ENCODE measurements at regions not wholly inside any gene's neighbourhood (a gene's known extent, or its start where the extent isn't known, plus 50 kb on each side); places are given as distances from the start of the nearest gene placed in this dataset.

DNA sequence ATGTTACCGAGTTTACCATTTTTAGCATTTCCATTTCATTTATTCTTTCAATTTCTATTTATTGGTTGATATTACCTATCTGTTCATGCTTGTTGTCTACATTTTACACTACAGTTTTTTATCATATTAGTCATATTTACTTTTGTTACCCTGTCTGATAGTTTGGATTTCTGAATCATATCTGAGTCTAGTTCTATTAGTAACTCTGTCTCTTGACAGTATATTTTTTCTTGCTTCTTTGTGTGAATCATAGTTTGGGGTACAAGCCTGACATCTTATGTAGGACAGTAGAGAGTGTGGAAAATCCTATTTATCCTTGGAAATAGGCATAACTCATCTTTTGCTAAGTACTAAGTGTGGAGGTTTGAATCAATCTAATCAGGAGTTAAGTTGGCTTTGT lies 263.9 kb upstream of the SESN3 start:
- Histone ChIP-seq H3K27me3 (no peaks in the 10 kb centered on the region), H3K36me3 (no peaks in the 10 kb centered on the region), H3K4me1 (no peaks in the 10 kb centered on the region), H3K4me3 (no peak overlapping the region), H3K27ac (no peak overlapping the region), H3K9me3 (no peaks in the 10 kb centered on the region)
- no peak for ATAC-seq
- intact Hi-C loops (cut with DNase I), result no loop called here
- TF ChIP-seq, protein P1, sequence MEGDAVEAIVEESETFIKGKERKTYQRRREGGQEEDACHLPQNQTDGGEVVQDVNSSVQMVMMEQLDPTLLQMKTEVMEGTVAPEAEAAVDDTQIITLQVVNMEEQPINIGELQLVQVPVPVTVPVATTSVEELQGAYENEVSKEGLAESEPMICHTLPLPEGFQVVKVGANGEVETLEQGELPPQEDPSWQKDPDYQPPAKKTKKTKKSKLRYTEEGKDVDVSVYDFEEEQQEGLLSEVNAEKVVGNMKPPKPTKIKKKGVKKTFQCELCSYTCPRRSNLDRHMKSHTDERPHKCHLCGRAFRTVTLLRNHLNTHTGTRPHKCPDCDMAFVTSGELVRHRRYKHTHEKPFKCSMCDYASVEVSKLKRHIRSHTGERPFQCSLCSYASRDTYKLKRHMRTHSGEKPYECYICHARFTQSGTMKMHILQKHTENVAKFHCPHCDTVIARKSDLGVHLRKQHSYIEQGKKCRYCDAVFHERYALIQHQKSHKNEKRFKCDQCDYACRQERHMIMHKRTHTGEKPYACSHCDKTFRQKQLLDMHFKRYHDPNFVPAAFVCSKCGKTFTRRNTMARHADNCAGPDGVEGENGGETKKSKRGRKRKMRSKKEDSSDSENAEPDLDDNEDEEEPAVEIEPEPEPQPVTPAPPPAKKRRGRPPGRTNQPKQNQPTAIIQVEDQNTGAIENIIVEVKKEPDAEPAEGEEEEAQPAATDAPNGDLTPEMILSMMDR (IDR thresholded peaks at IDR 0.05), result no peak
- TF ChIP-seq POLR2A (IDR thresholded peaks at IDR 0.05), result no peak
- DNase-seq, result no peak
- WGBS (ENCODE audit: insufficient coverage, low coverage, low lambda C conversion rate, missing lambda C conversion rate), result 88% methylated on average over 1 of the region's 1 CpG

DNA sequence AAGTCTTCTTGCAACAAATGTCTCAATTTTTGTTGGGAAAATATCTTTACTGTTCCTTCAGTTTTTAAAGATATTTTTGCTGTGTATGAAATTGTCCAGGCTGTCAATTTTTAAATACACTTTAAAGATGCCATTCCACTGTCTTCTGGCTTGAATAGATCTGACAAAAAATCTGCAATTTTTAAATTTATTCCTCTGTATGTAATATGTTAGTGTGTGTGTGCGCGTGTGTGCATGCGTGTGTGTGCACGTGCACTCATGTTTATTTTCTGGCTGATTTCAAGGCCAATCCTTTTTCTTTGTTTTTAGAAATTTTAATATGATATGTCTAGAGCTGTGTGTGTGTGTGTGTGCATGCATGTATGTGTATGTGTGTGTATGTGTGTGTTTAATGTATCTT lies 263.2 kb upstream of the SESN3 start:
- H3K27me3 ChIP-seq, result no peaks in the 10 kb centered on the region
- intact Hi-C loops (cut with DNase I), result no loop called here
- no peaks in the 10 kb centered on the region for H3K4me1 ChIP-seq
- no peak for DNase-seq
- H3K27ac ChIP-seq, result no peak overlapping the region
- no peak for ATAC-seq
- no peak overlapping the region for H3K4me3 ChIP-seq
- H3K9me3 ChIP-seq, result no peaks in the 10 kb centered on the region
- TF ChIP-seq, protein P1 (IDR thresholded peaks at IDR 0.05), result no peak
- TF ChIP-seq POLR2A (IDR thresholded peaks at IDR 0.05), result no peak
- H3K36me3 ChIP-seq, result no peaks in the 10 kb centered on the region
- 94% methylated on average over 4 of the region's 4 CpGs for WGBS (ENCODE audit: insufficient coverage, low coverage, low lambda C conversion rate, missing lambda C conversion rate)

DNA sequence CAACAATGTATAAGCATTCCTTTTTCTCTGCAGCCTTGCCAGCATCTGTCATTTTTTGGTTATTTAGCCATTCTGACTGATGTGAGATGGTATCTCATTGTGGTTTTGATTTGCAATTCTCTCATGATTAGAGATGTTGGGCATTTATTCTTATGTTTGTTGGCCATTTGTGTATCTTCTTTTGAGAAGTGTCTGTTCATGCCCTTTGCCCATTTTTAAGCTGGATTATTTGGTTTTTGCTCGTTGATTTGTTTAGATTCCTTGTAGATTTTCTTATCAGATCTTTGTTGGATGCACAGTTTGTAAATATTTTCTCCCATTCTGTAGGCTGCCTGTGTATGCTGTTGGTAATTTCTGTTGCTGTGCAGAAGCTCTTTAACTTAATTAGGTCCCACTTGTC lies 259.6 kb upstream of the SESN3 start:
- Histone ChIP-seq H3K36me3 (no peaks in the 10 kb centered on the region), H3K27me3 (no peaks in the 10 kb centered on the region), H3K4me3 (no peak overlapping the region), H3K9me3 (no peaks in the 10 kb centered on the region), H3K27ac (no peak overlapping the region), H3K4me1 (no peaks in the 10 kb centered on the region)
- WGBS (ENCODE audit: insufficient coverage, low coverage, low lambda C conversion rate, missing lambda C conversion rate), result 8% methylated on average over 1 of the region's 1 CpG
- ATAC-seq (no peak), DNase-seq (no peak)
- TF ChIP-seq POLR2A (IDR thresholded peaks at IDR 0.05), result no peak
- TF ChIP-seq, protein P1 (IDR thresholded peaks at IDR 0.05), result no peak
- intact Hi-C loops (cut with DNase I), result no loop called here

DNA sequence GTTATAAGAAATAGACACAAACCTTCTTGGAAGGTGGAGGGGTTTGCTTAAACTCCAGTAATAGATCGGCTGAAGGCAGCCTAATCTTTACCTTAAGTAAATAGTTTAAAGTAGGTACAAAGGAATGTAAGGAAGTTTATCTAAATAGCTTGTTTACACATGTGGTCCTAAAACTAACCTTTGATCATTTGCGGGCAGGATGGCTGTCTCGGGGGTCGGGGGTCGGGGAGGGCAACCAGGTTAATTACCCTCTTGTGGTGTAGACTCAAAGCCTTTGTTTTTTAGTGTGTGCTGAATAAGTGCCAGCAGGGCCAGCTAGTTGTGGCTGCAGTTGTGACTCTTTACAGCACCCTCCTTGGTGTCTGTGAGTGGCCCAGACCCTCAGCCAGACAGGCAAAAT lies 256.9 kb upstream of the SESN3 start:
- intact Hi-C loops (cut with DNase I), result no loop called here

More for the DNA sequence above, 256.9 kb upstream of the SESN3 start:
- 15% methylated on average over 5 of the region's 5 CpGs for WGBS (ENCODE audit: insufficient coverage, low coverage, low lambda C conversion rate, missing lambda C conversion rate)
- Histone ChIP-seq H3K4me1 (no peaks in the 10 kb centered on the region), H3K36me3 (no peaks in the 10 kb centered on the region), H3K27ac (no peak overlapping the region), H3K4me3 (no peak overlapping the region), H3K27me3 (no peaks in the 10 kb centered on the region), H3K9me3 (no peaks in the 10 kb centered on the region)
- TF ChIP-seq POLR2A (IDR thresholded peaks at IDR 0.05), result no peak
- TF ChIP-seq, protein P1 (IDR thresholded peaks at IDR 0.05), result no peak
- DNase-seq (no peak), ATAC-seq (no peak)

Data from right lobe of liver (tissue), 6 donors.